Thyroid gland (tissue), 4 donors: ENCODE measurements at regions not wholly inside any gene's neighbourhood (a gene's known extent, or its start where the extent isn't known, plus 50 kb on each side); places are given as distances from the start of the nearest gene placed in this dataset.

Source experiments
- DNase-seq, 2 donors: peaks; one replicate each; pipeline ENCODE4 v3.0.0-alpha.2; 2019
- H3K27ac ChIP-seq, 3 donors: fragments of 200-600 bp; sonication (generic); 1 replicate in 2 of 3; 2 replicates in 1 of 3; pipeline ENCODE4 v1.5.1; 2016 to 2019; ENCODE audit warnings: mild to moderate bottlenecking in 1 of 3, moderate library complexity in 1 of 3
- H3K27me3 ChIP-seq: fragments of 200-600 bp; sonication (generic); one replicate; pipeline ENCODE4 v1.5.1; 2019
- H3K36me3 ChIP-seq, 2 donors: fragments of 200-600 bp; sonication (generic); one replicate each; pipeline ENCODE4 v1.5.1; 2016 to 2019
- H3K4me1 ChIP-seq, 2 donors: fragments of 200-600 bp; sonication (generic); one replicate each; pipeline ENCODE4 v1.5.1; 2017 to 2019
- H3K4me3 ChIP-seq, 3 donors: fragments of 200-600 bp; sonication (generic); replicated peaks in 1 of 3; 1 replicate in 2 of 3; 2 replicates in 1 of 3; pipeline ENCODE4 v1.5.1; 2016; ENCODE audit warnings: mild to moderate bottlenecking in 1 of 3
- H3K9me3 ChIP-seq: fragments of 200-600 bp; sonication (generic); one replicate; pipeline ENCODE4 v1.5.1; 2017
- CTCF ChIP-seq, 6 experiments: fragments of 200-600 bp in 3 of 6; fragments of 450-650 bp in 3 of 6; sonication (generic) in 3 of 6; IDR thresholded peaks; one replicate each; pipeline ENCODE4 v1.5.1; 2016 to 2019; ENCODE audit warnings: antibody characterized with exemption in 6 of 6, mild to moderate bottlenecking in 2 of 6, inconsistent platforms in 1 of 6, moderate library complexity in 1 of 6
- POLR2A ChIP-seq, 2 donors: fragments of 450-650 bp; IDR thresholded peaks; one replicate each; pipeline ENCODE4 v1.6.1; 2017; ENCODE audit warnings: antibody characterized with exemption in 2 of 2, mild to moderate bottlenecking in 2 of 2, moderate library complexity in 1 of 2
- WGBS, 2 donors: methylation state at CpG; one replicate each; pipeline ENCODE4 v1.1.5; 2017; 5-methylcytosine and 5-hydroxymethylcytosine counted together
- intact Hi-C: fragments of 100-400 bp; cut with DNase I; formaldehyde crosslinking; loops from one replicate; pipeline ENCODE4 v1.15.1; 2023

- Histone ChIP-seq H3K4me1 (peaks cover 5 to 12% of the 10 kb centered on the region in 2 donors), H3K36me3 (no peaks in the 10 kb centered on the region), H3K27me3 (no peaks in the 10 kb centered on the region), H3K4me3 (no peak overlapping the region), H3K9me3 (no peaks in the 10 kb centered on the region), H3K27ac (no peak overlapping the region)
- WGBS, 2 donors, result 78 to 82% methylated on average over 5 of the region's 5 CpGs
- TF ChIP-seq CTCF (IDR thresholded peaks at IDR 0.05) (no peak), POLR2A (IDR thresholded peaks at IDR 0.05) (no peak)
- DNase-seq, result no peak
- intact Hi-C loops, result loop anchor here (10.0 kb wide), 2 partner anchors 133 to 327 kb away; no protein-coding TSS in a partner anchor
These were observed 123.5 kb upstream of the NGF start for GRCh38 chr1:115461526-115461925.

GRCh38 chr1:115459161-115459560 lies 121.1 kb upstream of the NGF start:
- no peaks in the 10 kb centered on the region for H3K27me3 ChIP-seq
- intact Hi-C loops, result no loop called here
- no peak for DNase-seq
- H3K27ac ChIP-seq, result no peak overlapping the region
- no peak overlapping the region for H3K4me3 ChIP-seq
- H3K4me1 ChIP-seq, result peaks cover 5 to 16% of the 10 kb centered on the region in 2 donors
- WGBS, 2 donors, result 90 to 94% methylated on average over 3 of the region's 3 CpGs
- TF ChIP-seq CTCF (IDR thresholded peaks at IDR 0.05) (no peak), POLR2A (IDR thresholded peaks at IDR 0.05) (no peak)
- H3K9me3 ChIP-seq, result no peaks in the 10 kb centered on the region
- H3K36me3 ChIP-seq, result no peaks in the 10 kb centered on the region

DNA sequence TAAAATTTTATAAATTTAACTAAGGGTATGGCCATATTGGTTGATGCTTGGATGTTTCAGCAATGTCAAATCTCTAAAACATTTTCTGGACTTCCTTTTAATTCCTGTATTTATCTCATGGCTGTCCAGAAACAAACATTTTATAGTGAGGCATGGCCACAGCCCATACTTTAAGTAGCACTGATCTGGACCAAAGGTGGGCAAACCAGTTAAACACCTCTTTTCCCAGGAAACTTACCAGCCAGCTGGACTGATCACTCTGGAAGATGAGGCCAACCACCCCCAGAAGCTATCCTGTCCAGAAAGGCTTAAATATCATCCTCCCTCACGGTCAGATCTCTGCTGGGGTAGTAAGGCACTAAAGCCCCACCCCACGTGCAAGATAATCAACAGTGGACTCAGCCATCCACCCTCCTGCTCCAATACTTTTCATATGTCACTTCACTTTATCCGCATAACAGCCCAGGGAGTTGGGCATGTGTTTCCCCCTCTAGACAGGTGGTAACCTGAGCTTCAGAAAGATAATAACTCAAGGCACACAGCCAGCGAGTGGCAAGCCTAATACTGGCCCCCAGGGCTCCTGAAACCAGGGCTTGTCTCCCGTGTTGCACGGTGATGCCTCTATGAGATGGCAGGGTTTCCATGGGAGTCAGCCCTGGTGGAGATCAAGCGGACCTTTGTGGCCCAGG lies 120.5 kb upstream of the NGF start:
- no peak overlapping the region for H3K27ac ChIP-seq
- H3K9me3 ChIP-seq, result no peaks in the 10 kb centered on the region
- intact Hi-C loops, result no loop called here
- no peaks in the 10 kb centered on the region for H3K36me3 ChIP-seq
- WGBS, 2 donors, result 88 to 89% methylated on average over 7 of the region's 7 CpGs
- no peak overlapping the region for H3K4me3 ChIP-seq
- no peaks in the 10 kb centered on the region for H3K27me3 ChIP-seq
- TF ChIP-seq POLR2A (IDR thresholded peaks at IDR 0.05) (no peak), CTCF (IDR thresholded peaks at IDR 0.05) (no peak)
- peaks cover 5 to 16% of the 10 kb centered on the region in 2 donors for H3K4me1 ChIP-seq
- DNase-seq, result no peak

DNA sequence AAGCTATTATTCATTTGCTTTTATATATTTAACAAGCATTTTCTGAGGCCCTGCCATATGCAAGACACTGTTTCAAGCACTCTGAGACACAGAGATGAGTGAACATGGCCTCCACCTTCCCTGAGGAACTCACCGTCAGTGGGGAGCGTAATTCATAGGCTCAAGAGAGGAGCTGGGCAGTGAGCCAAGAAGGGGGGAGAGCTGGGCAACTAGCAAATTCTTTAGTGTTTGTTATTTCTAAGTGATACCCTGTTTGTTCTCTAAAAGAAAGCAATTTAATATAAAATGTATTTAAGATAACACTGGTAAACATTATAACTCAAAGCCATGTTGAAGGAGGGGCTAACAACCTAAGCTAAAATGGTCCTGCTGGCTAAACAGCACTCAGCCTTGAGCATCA lies 119.2 kb upstream of the NGF start:
- Histone ChIP-seq H3K9me3 (no peaks in the 10 kb centered on the region), H3K36me3 (no peaks in the 10 kb centered on the region), H3K4me3 (no peak overlapping the region), H3K27me3 (no peaks in the 10 kb centered on the region), H3K27ac (peak overlapping the region in 2 of 3 donors; percentile 3 to 17), H3K4me1 (peaks cover 5 to 16% of the 10 kb centered on the region in 2 donors)
- no peak for TF ChIP-seq POLR2A (IDR thresholded peaks at IDR 0.05)
- TF ChIP-seq CTCF (IDR thresholded peaks at IDR 0.05), result no peak
- 23 to 32% methylated on average over 2 of the region's 2 CpGs for WGBS, 2 donors
- intact Hi-C loops, result no loop called here
- peak; percentile 77 for DNase-seq

DNA sequence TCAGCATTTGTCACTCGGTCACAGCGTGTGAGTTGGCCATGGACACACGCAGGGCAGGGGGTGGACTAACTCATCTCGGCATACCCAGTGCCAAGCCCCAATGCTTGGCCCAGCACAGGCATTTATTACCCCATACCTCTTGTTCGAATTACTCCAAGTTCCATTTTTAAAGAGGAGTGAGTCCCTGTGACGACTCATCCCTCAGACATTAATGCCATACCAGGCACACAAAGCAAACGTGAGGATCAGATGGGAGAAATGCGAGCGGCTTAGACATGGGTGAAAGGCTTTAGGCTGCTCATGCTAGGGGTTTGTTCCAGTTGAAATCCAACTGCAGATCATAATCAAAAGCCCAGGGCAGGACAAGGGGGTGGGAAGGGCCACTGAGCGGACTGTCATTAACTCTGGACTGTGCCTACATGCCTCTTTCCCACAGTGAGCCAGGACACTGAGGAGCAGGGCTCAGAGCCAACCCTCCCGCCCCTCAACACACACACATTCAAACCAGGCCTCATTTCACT lies 118.5 kb upstream of the NGF start:
- H3K36me3 ChIP-seq, result no peaks in the 10 kb centered on the region
- H3K4me1 ChIP-seq, result peaks cover 5 to 16% of the 10 kb centered on the region in 2 donors
- no peak for TF ChIP-seq CTCF (IDR thresholded peaks at IDR 0.05)
- no peak for TF ChIP-seq POLR2A (IDR thresholded peaks at IDR 0.05)
- no peaks in the 10 kb centered on the region for H3K9me3 ChIP-seq
- 73 to 75% methylated on average over 11 of the region's 11 CpGs for WGBS, 2 donors
- DNase-seq, result peak; percentile 51
- H3K4me3 ChIP-seq, result no peak overlapping the region
- H3K27ac ChIP-seq, result no peak overlapping the region
- intact Hi-C loops, result no loop called here
- no peaks in the 10 kb centered on the region for H3K27me3 ChIP-seq
